GM20431 (cell line): ENCODE measurements at regions not wholly inside any gene's neighbourhood (a gene's known extent, or its start where the extent isn't known, plus 50 kb on each side); places are given as distances from the start of the nearest gene placed in this dataset.

ENCODE experiments used
- in situ Hi-C: fragments of 300-500 bp; cut with MseI, MboI; formaldehyde crosslinking; loops from one replicate; pipeline ENCODE4 v1.15.0; 2020; ENCODE audit warnings: low sequenced_read_pairs; ENCODE audit not compliant: unreplicated experiment

GRCh38 chr10:36280321-36280741, 638.2 kb upstream of the FZD8 start:
- in situ Hi-C loops: no loop called here

- in situ Hi-C loops: no loop called here
These were observed 636.1 kb upstream of the FZD8 start for GRCh38 chr10:36278176-36278575.

GRCh38 chr10:36277459-36277858, 635.4 kb upstream of the FZD8 start:
- in situ Hi-C loops: no loop called here

- in situ Hi-C loops: no loop called here
These were observed 629.7 kb upstream of the FZD8 start for GRCh38 chr10:36271627-36272340.

- in situ Hi-C loops: no loop called here
These were observed 627.1 kb upstream of the FZD8 start for GRCh38 chr10:36269222-36269621.

- in situ Hi-C loops: no loop called here
These were observed 624.8 kb upstream of the FZD8 start for GRCh38 chr10:36266923-36267322.

GRCh38 chr10:36265741-36266140, 623.6 kb upstream of the FZD8 start:
- in situ Hi-C loops: no loop called here

GRCh38 chr10:36263871-36264270, 621.8 kb upstream of the FZD8 start:
- in situ Hi-C loops: no loop called here

- in situ Hi-C loops: no loop called here
These were observed 614.9 kb upstream of the FZD8 start for GRCh38 chr10:36256948-36257356.

GRCh38 chr10:36256166-36256565, 614.1 kb upstream of the FZD8 start:
- in situ Hi-C loops: no loop called here

GRCh38 chr10:36254199-36254598, 612.1 kb upstream of the FZD8 start:
- in situ Hi-C loops: no loop called here

GRCh38 chr10:36253731-36254130, 611.6 kb upstream of the FZD8 start:
- in situ Hi-C loops: no loop called here

GRCh38 chr10:36251068-36251467, 609.0 kb upstream of the FZD8 start:
- in situ Hi-C loops: no loop called here

- in situ Hi-C loops: no loop called here
These were observed 606.3 kb upstream of the FZD8 start for GRCh38 chr10:36248304-36248981.

GRCh38 chr10:36247478-36247877, 605.4 kb upstream of the FZD8 start:
- in situ Hi-C loops: no loop called here

- in situ Hi-C loops: no loop called here
These were observed 594.8 kb upstream of the FZD8 start for GRCh38 chr10:36236931-36237330.

GRCh38 chr10:36236341-36236740, 594.2 kb upstream of the FZD8 start:
- in situ Hi-C loops: no loop called here

- in situ Hi-C loops: no loop called here
These were observed 590.8 kb upstream of the FZD8 start for GRCh38 chr10:36232935-36233334.

- in situ Hi-C loops: no loop called here
These were observed 582.4 kb upstream of the FZD8 start for GRCh38 chr10:36224431-36224985.

GRCh38 chr10:36221101-36221500, 579.0 kb upstream of the FZD8 start:
- in situ Hi-C loops: no loop called here

GRCh38 chr10:36220151-36220550, 578.1 kb upstream of the FZD8 start:
- in situ Hi-C loops: no loop called here
